Neural progenitor cell (in vitro differentiated cells): ENCODE measurements at regions not wholly inside any gene's neighbourhood (a gene's known extent, or its start where the extent isn't known, plus 50 kb on each side); places are given as distances from the start of the nearest gene placed in this dataset.

ENCODE experiments used
- EZH2 ChIP-seq: fragments of 200-600 bp; sonication (generic); IDR thresholded peaks from 2 replicates; pipeline ENCODE4 v1.6.1; 2017; ENCODE audit warnings: antibody characterized with exemption, mild to moderate bottlenecking, moderate library complexity
- TF ChIP-seq, protein P1 (sequence below): fragments of 200-600 bp; sonication (generic); IDR thresholded peaks from 2 replicates; pipeline ENCODE4 v1.5.1; 2017; ENCODE audit warnings: antibody characterized with exemption, mild to moderate bottlenecking

DNA sequence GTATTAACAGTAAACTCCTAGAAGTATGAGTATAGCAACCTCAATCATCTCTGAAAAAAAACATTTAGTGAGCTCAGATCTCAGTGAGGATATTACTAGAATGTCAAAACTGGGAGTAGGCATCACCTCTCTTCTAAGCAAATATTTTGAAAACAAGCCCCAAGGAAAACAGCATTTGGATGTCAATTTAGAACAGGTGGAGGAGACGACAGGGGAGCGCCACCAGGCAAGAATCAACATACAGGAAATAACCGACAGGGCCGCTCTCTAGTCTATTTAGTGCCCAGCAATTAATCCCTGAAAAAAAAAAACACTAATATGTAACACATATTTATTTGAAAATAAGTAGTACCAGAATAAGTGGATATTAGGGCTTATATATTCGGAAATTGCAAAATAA lies 940.3 kb upstream of the ADGRL3 start:
- TF ChIP-seq, protein P1, sequence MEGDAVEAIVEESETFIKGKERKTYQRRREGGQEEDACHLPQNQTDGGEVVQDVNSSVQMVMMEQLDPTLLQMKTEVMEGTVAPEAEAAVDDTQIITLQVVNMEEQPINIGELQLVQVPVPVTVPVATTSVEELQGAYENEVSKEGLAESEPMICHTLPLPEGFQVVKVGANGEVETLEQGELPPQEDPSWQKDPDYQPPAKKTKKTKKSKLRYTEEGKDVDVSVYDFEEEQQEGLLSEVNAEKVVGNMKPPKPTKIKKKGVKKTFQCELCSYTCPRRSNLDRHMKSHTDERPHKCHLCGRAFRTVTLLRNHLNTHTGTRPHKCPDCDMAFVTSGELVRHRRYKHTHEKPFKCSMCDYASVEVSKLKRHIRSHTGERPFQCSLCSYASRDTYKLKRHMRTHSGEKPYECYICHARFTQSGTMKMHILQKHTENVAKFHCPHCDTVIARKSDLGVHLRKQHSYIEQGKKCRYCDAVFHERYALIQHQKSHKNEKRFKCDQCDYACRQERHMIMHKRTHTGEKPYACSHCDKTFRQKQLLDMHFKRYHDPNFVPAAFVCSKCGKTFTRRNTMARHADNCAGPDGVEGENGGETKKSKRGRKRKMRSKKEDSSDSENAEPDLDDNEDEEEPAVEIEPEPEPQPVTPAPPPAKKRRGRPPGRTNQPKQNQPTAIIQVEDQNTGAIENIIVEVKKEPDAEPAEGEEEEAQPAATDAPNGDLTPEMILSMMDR, result no peak
- no peak for TF ChIP-seq EZH2
